GM12878 (cell line): ENCODE measurements at regions not wholly inside any gene's neighbourhood (a gene's known extent, or its start where the extent isn't known, plus 50 kb on each side); places are given as distances from the start of the nearest gene placed in this dataset.

ENCODE experiments used
- ATF7 ChIP-seq: fragments of 450-650 bp; IDR thresholded peaks from 2 replicates; pipeline ENCODE4 v1.6.1; 2016; ENCODE audit warnings: low read depth, mild to moderate bottlenecking
- CHD4 ChIP-seq: fragments of 200-600 bp; sonication (generic); IDR thresholded peaks from 2 replicates; pipeline ENCODE4 v1.6.1; 2016; ENCODE audit warnings: mild to moderate bottlenecking
- CTCF ChIP-seq, 3 experiments: IDR thresholded peaks in 2 of 3; conservative IDR thresholded peaks in 1 of 3; 2 replicates each; pipeline ENCODE4 v1.5.1; 2011; ENCODE audit warnings: low read depth in 3 of 3, low read length in 3 of 3, mild to moderate bottlenecking in 3 of 3, control low read depth in 2 of 3, moderate library complexity in 2 of 3, inconsistent platforms in 1 of 3, mixed read lengths in 1 of 3; ENCODE audit not compliant: control insufficient read depth in 2 of 3, insufficient read depth in 1 of 3; ENCODE audit errors: extremely low read depth in 1 of 3
- JUND ChIP-seq: IDR thresholded peaks from 2 replicates; pipeline ENCODE4 v1.6.1; 2012; ENCODE audit warnings: low read depth, mild to moderate bottlenecking, low read length, improper control_type of control experiment, moderate library complexity
- NR2F1 ChIP-seq: fragments of 450-650 bp; conservative IDR thresholded peaks from 2 replicates; pipeline ENCODE4 v1.6.1; 2017; ENCODE audit warnings: mild to moderate bottlenecking
- PAX8 ChIP-seq: fragments of 450-650 bp; IDR thresholded peaks from 2 replicates; pipeline ENCODE4 v1.6.1; 2017; ENCODE audit warnings: mild to moderate bottlenecking, moderate library complexity
- RAD21 ChIP-seq: IDR thresholded peaks from 2 replicates; pipeline ENCODE4 v1.6.1; 2011; ENCODE audit warnings: mild to moderate bottlenecking, low read depth, low read length, moderate library complexity; ENCODE audit not compliant: insufficient read depth
- STAT1 ChIP-seq: fragments of 450-650 bp; conservative IDR thresholded peaks from 2 replicates; pipeline ENCODE4 v1.6.1; 2014; ENCODE audit warnings: antibody characterized with exemption, mild to moderate bottlenecking
- ZBTB4 ChIP-seq: fragments of 450-650 bp; formaldehyde crosslinking; IDR thresholded peaks from 2 replicates; pipeline ENCODE4 v1.4.0; 2022; ENCODE audit warnings: mild to moderate bottlenecking, moderate library complexity
- ZNF592 ChIP-seq: fragments of 450-650 bp; IDR thresholded peaks from 2 replicates; pipeline ENCODE4 v1.6.1; 2017; ENCODE audit warnings: mild to moderate bottlenecking, moderate library complexity

GRCh38 chr1:34488080-34488708 lies 266.7 kb upstream of the GJB5 start (continued):
- TF ChIP-seq RAD21 (no peak), ZBTB4 (CRISPR knock-in tag) (no peak), PAX8 (no peak), JUND (no peak), NR2F1 (no peak), STAT1 (no peak), CHD4 (no peak), ATF7 (no peak), ZNF592 (no peak), CTCF (IDR thresholded peaks at IDR 0.05 in 2 of 3, conservative IDR thresholded peaks at IDR 0.05 in 1 of 3; ENCODE audit: control insufficient read depth in 2 of 3, extremely low read depth in 1 of 3, insufficient read depth in 1 of 3, low read depth in 3 of 3, low read length in 3 of 3) (no peak)
